B cell (primary cell): ENCODE measurements at regions not wholly inside any gene's neighbourhood (a gene's known extent, or its start where the extent isn't known, plus 50 kb on each side); places are given as distances from the start of the nearest gene placed in this dataset.

Experiments used
- ATAC-seq: fragments of 200-7000 bp; cut with Tn5 transposase; one replicate; pipeline ENCODE4 v1.10.0; 2021; ENCODE audit warnings: low read depth, mild to moderate bottlenecking, moderate number of reproducible peaks, moderate library complexity
- CTCF ChIA-PET: fragments of 350-600 bp; sonication (Branson Sonifier 250); formaldehyde crosslinking; loops from one replicate; lab custom pipeline; 2021; ENCODE audit warnings: antibody characterized with exemption, inconsistent platforms; lab: Charles Lee
- POLR2A ChIA-PET: fragments of 350-600 bp; sonication (Branson Sonifier 250); formaldehyde crosslinking; loops from one replicate; lab custom pipeline; 2021; ENCODE audit warnings: antibody characterized with exemption; lab: Charles Lee
- DNase-seq: peaks from one replicate; pipeline ENCODE4 v3.0.0; 2013
- H2AFZ ChIP-seq: 2 replicates; pipeline ENCODE4 v1.6.1; 2012; ENCODE audit warnings: mild to moderate bottlenecking, low read depth, low read length; ENCODE audit not compliant: insufficient read depth, poor library complexity, severe bottlenecking
- H3K27ac ChIP-seq, 2 donors: 1 replicate in 1 of 2; 2 replicates in 1 of 2; pipeline ENCODE4 v1.5.1; 2012 to 2013; ENCODE audit warnings: low read length in 2 of 2, mild to moderate bottlenecking in 2 of 2, moderate library complexity in 1 of 2
- H3K27me3 ChIP-seq, 4 experiments: fragments of 200-600 bp in 1 of 4; sonication (generic) in 1 of 4; replicated peaks in 1 of 4; 1 replicate in 2 of 4; 2 replicates in 2 of 4; pipeline versions ENCODE4 v1.6.1 to v1.7.0; 2013 to 2016; ENCODE audit warnings: low read length in 3 of 4, mild to moderate bottlenecking in 2 of 4, mixed read lengths in 1 of 4, moderate library complexity in 1 of 4; ENCODE audit not compliant: insufficient read depth in 4 of 4, control insufficient read depth in 3 of 4; ENCODE audit errors: control extremely low read depth in 1 of 4
- H3K36me3 ChIP-seq, 2 experiments: replicated peaks in 1 of 2; 1 replicate in 1 of 2; 2 replicates in 1 of 2; pipeline versions ENCODE4 v1.6.1 to v1.7.1; 2013; ENCODE audit warnings: low read length in 1 of 2; ENCODE audit not compliant: insufficient read depth in 2 of 2, control insufficient read depth in 1 of 2; ENCODE audit errors: control extremely low read depth in 1 of 2, extremely low read depth in 1 of 2
- H3K4me1 ChIP-seq, 2 donors: fragments of 200-600 bp in 1 of 2; sonication (generic) in 1 of 2; 1 replicate in 1 of 2; 2 replicates in 1 of 2; pipeline versions ENCODE4 v1.5.1 to v1.6.1; 2013 to 2017; ENCODE audit warnings: low read length in 2 of 2; ENCODE audit not compliant: control insufficient read depth in 2 of 2, insufficient read depth in 2 of 2
- H3K4me2 ChIP-seq: replicated peaks from 2 replicates; pipeline ENCODE3; 2012; ENCODE audit warnings: mild to moderate bottlenecking, low read depth, low read length; ENCODE audit not compliant: poor library complexity, severe bottlenecking
- H3K4me3 ChIP-seq, 5 experiments: fragments of 200-600 bp in 1 of 5; sonication (generic) in 1 of 5; 1 replicate in 3 of 5; 2 replicates in 2 of 5; pipeline versions ENCODE4 v1.5.1 to v1.7.0; 2011 to 2016; ENCODE audit warnings: low read length in 4 of 5, mild to moderate bottlenecking in 4 of 5, low read depth in 2 of 5, control low read depth in 1 of 5, moderate library complexity in 1 of 5; ENCODE audit not compliant: insufficient read depth in 1 of 5; ENCODE audit errors: control extremely low read depth in 1 of 5, extremely low read depth in 1 of 5
- H3K79me2 ChIP-seq: fragments of 200-600 bp; sonication (generic); one replicate; pipeline ENCODE4 v1.6.0; 2016; ENCODE audit warnings: low read length; ENCODE audit not compliant: control insufficient read depth, insufficient read depth
- H3K9ac ChIP-seq: fragments of 200-600 bp; sonication (generic); 2 replicates; pipeline ENCODE4 v1.6.1; 2017; ENCODE audit warnings: mild to moderate bottlenecking, low read length, moderate library complexity
- H3K9me3 ChIP-seq, 3 donors: one replicate each; pipeline versions ENCODE4 v1.6.1 to v1.7.1; 2013; ENCODE audit warnings: low read length in 2 of 3; ENCODE audit not compliant: control insufficient read depth in 2 of 3, insufficient read depth in 1 of 3; ENCODE audit errors: control extremely low read depth in 1 of 3
- H4K20me1 ChIP-seq: 2 replicates; pipeline ENCODE4 v1.6.0; 2012; ENCODE audit warnings: mild to moderate bottlenecking, low read length; ENCODE audit not compliant: insufficient read depth, control insufficient read depth, poor library complexity, severe bottlenecking
- H3K27ac Mint-ChIP-seq: one replicate; pipeline ENCODE4 v1.8.0; 2021; ENCODE audit warnings: mixed read lengths
- H3K27me3 Mint-ChIP-seq: one replicate; pipeline ENCODE4 v1.8.0; 2021; ENCODE audit warnings: mixed read lengths
- H3K4me1 Mint-ChIP-seq: one replicate; pipeline ENCODE4 v1.8.0; 2021; ENCODE audit warnings: mixed read lengths
- H3K4me3 Mint-ChIP-seq: one replicate; pipeline ENCODE4 v1.8.0; 2021; ENCODE audit warnings: mixed read lengths
- H3K9me3 Mint-ChIP-seq: one replicate; pipeline ENCODE4 v1.8.0; 2022; ENCODE audit warnings: mixed read lengths; ENCODE audit not compliant: insufficient read depth
- EZH2 ChIP-seq: IDR thresholded peaks from 2 replicates; pipeline ENCODE4 v1.6.1; 2012; ENCODE audit warnings: borderline replicate concordance, low read depth, mild to moderate bottlenecking, moderate library complexity, low read length; ENCODE audit not compliant: insufficient read depth, poor library complexity, severe bottlenecking
- WGBS: methylation state at CpG from one replicate; pipeline ENCODE4 v1.1.5; 2013; ENCODE audit warnings: missing lambda C conversion rate; ENCODE audit not compliant: insufficient coverage; 5-methylcytosine and 5-hydroxymethylcytosine counted together
- intact Hi-C: fragments of 100-400 bp; cut with micrococcal nuclease; formaldehyde crosslinking; loops from one replicate; pipeline ENCODE4 v1.10.0; 2022
- TF ChIP-seq, protein P1 (sequence below): fragments of 200-600 bp; IDR thresholded peaks from one replicate; pipeline ENCODE4 v1.8.0; 2022; ENCODE audit warnings: antibody characterized with exemption, mild to moderate bottlenecking

DNA sequence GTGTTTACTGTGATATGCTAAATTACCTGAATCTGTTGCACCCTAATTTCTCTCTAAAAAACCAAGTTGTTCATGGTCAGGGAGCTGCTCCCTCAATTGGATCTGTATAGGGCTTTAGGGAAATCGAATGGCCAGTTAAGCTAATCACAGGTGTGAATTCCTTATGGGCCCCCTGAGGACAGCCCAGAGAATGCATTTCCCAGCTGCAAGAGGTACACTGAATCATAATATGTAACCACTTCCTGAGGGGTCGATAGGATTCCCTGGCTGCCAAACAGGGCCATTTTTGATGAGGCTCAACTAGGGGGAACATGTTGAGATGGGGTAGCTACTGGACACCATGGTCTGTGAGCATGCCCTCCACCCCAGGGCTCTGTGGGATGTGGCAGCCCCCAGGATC, 478.6 kb downstream of the CCDC171 start:
- H3K27ac Mint-ChIP-seq, result no peak overlapping the region
- H3K4me1 ChIP-seq, result no peaks in the 10 kb centered on the region
- H3K9me3 ChIP-seq, result no peaks in the 10 kb centered on the region
- DNase-seq, result no peak
- no peaks in the 10 kb centered on the region for H3K79me2 ChIP-seq
- H3K4me3 Mint-ChIP-seq, result no peak overlapping the region
- ChIA-PET CTCF (no interaction called here), POLR2A (no interaction called here)
- no peak overlapping the region for H3K9ac ChIP-seq
- intact Hi-C loops, result no loop called here
- WGBS, result 50% methylated on average over 2 of the region's 2 CpGs
- TF ChIP-seq, protein P1, sequence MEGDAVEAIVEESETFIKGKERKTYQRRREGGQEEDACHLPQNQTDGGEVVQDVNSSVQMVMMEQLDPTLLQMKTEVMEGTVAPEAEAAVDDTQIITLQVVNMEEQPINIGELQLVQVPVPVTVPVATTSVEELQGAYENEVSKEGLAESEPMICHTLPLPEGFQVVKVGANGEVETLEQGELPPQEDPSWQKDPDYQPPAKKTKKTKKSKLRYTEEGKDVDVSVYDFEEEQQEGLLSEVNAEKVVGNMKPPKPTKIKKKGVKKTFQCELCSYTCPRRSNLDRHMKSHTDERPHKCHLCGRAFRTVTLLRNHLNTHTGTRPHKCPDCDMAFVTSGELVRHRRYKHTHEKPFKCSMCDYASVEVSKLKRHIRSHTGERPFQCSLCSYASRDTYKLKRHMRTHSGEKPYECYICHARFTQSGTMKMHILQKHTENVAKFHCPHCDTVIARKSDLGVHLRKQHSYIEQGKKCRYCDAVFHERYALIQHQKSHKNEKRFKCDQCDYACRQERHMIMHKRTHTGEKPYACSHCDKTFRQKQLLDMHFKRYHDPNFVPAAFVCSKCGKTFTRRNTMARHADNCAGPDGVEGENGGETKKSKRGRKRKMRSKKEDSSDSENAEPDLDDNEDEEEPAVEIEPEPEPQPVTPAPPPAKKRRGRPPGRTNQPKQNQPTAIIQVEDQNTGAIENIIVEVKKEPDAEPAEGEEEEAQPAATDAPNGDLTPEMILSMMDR, result no peak
- no peak for TF ChIP-seq EZH2
- H3K36me3 ChIP-seq, result no peaks in the 10 kb centered on the region
- H3K27ac ChIP-seq, result no peak overlapping the region
- H3K9me3 Mint-ChIP-seq, result no peaks in the 10 kb centered on the region
- no peaks in the 10 kb centered on the region for H3K27me3 Mint-ChIP-seq
- no peaks in the 10 kb centered on the region for H3K4me1 Mint-ChIP-seq
- no peak for ATAC-seq
- no peak overlapping the region for H3K4me3 ChIP-seq
- no peaks in the 10 kb centered on the region for H3K27me3 ChIP-seq
- no peak overlapping the region for H2AFZ ChIP-seq
- H4K20me1 ChIP-seq, result no peaks in the 10 kb centered on the region
- H3K4me2 ChIP-seq, result no peak overlapping the region

DNA sequence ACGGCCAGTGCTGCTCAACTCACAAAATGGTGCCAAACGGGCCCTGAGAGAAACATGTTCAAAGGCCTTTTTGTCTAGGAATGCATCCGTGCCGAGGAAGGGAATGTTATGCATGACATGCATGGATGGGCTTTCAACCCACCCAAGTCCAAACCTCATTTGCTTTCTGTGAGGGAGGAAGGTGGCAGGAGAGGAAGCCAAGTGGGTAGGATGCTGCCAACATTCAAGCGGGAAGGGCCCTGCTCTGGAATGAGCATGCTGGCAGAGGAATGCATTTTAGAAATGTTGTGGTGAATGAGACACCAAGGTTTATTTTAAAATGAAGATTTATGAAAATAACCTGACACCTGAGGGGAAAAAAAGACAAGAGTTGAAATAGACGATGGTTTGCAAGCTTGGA, 479.1 kb downstream of the CCDC171 start:
- DNase-seq (no peak), ATAC-seq (no peak)
- WGBS, result 93% methylated on average over 4 of the region's 6 CpGs
- no peaks in the 10 kb centered on the region for H3K4me1 ChIP-seq
- ChIA-PET CTCF (no interaction called here), POLR2A (no interaction called here)
- no peak overlapping the region for H3K27ac ChIP-seq
- H3K36me3 ChIP-seq, result no peaks in the 10 kb centered on the region
- no peaks in the 10 kb centered on the region for H3K27me3 ChIP-seq
- no peak overlapping the region for H3K4me3 Mint-ChIP-seq
- no peak overlapping the region for H3K4me2 ChIP-seq
- H3K4me3 ChIP-seq, result no peak overlapping the region
- H3K9me3 Mint-ChIP-seq, result no peaks in the 10 kb centered on the region
- H3K9me3 ChIP-seq, result no peaks in the 10 kb centered on the region
- H4K20me1 ChIP-seq, result no peaks in the 10 kb centered on the region
- intact Hi-C loops, result no loop called here
- H3K27ac Mint-ChIP-seq, result no peak overlapping the region
- no peaks in the 10 kb centered on the region for H3K4me1 Mint-ChIP-seq
- H3K9ac ChIP-seq, result no peak overlapping the region
- TF ChIP-seq, protein P1, result no peak
- TF ChIP-seq EZH2, result no peak
- no peaks in the 10 kb centered on the region for H3K79me2 ChIP-seq
- no peaks in the 10 kb centered on the region for H3K27me3 Mint-ChIP-seq
- no peak overlapping the region for H2AFZ ChIP-seq
